ENCODE measurements at regions not wholly inside any gene's neighbourhood (a gene's known extent, or its start where the extent isn't known, plus 50 kb on each side); places are given as distances from the start of the nearest gene placed in this dataset.

- intact Hi-C loops (cut with micrococcal nuclease) = no loop called here
These were observed 134.8 kb upstream of the FUT8 start for GRCh38 chr14:65277580-65278270.

GRCh38 chr14:65278589-65278988 is 133.9 kb upstream of the FUT8 start:
- intact Hi-C loops (cut with micrococcal nuclease) = no loop called here

- intact Hi-C loops (cut with micrococcal nuclease) = no loop called here
These were observed 133.0 kb upstream of the FUT8 start for GRCh38 chr14:65279510-65279909.

- intact Hi-C loops (cut with micrococcal nuclease) = no loop called here
These were observed 132.6 kb upstream of the FUT8 start for GRCh38 chr14:65279958-65280357.

- intact Hi-C loops (cut with micrococcal nuclease) = no loop called here
These were observed 131.9 kb upstream of the FUT8 start for GRCh38 chr14:65280653-65281052.

- intact Hi-C loops (cut with micrococcal nuclease) = no loop called here
These were observed 130.3 kb upstream of the FUT8 start for GRCh38 chr14:65281991-65282895.

- intact Hi-C loops (cut with micrococcal nuclease) = no loop called here
These were observed 129.7 kb upstream of the FUT8 start for GRCh38 chr14:65282896-65283253.

GRCh38 chr14:65286443-65286842 is 126.1 kb upstream of the FUT8 start:
- intact Hi-C loops (cut with micrococcal nuclease) = loop anchor here (1.0 to 5.0 kb wide), 6 partner anchors 16 to 641 kb away; no protein-coding TSS in a partner anchor

GRCh38 chr14:65287264-65288131 is 125.0 kb upstream of the FUT8 start:
- intact Hi-C loops (cut with micrococcal nuclease) = loop anchor here (1.0 to 5.0 kb wide), 6 partner anchors 15 to 640 kb away; partner anchors contain the start of gene FUT8

GRCh38 chr14:65290830-65291229 is 121.7 kb upstream of the FUT8 start:
- intact Hi-C loops (cut with micrococcal nuclease) = no loop called here

GRCh38 chr14:65291531-65291930 is 121.0 kb upstream of the FUT8 start:
- intact Hi-C loops (cut with micrococcal nuclease) = no loop called here

GRCh38 chr14:65294816-65295215 is 117.7 kb upstream of the FUT8 start:
- intact Hi-C loops (cut with micrococcal nuclease) = no loop called here

GRCh38 chr14:65296402-65296801 is 116.1 kb upstream of the FUT8 start:
- intact Hi-C loops (cut with micrococcal nuclease) = no loop called here

- intact Hi-C loops (cut with micrococcal nuclease) = no loop called here
These were observed 115.7 kb upstream of the FUT8 start for GRCh38 chr14:65296876-65297275.

- intact Hi-C loops (cut with micrococcal nuclease) = no loop called here
These were observed 114.8 kb upstream of the FUT8 start for GRCh38 chr14:65297744-65298143.

- intact Hi-C loops (cut with micrococcal nuclease) = loop anchor here (5.0 kb wide), 2 partner anchors 37 to 112 kb away; partner anchors contain the start of gene FUT8
These were observed 112.7 kb upstream of the FUT8 start for GRCh38 chr14:65299826-65300225.

- intact Hi-C loops (cut with micrococcal nuclease) = loop anchor here (2.0 to 5.0 kb wide), 3 partner anchors 15 to 110 kb away; partner anchors contain the start of gene FUT8
These were observed 110.5 kb upstream of the FUT8 start for GRCh38 chr14:65301862-65302539.

- intact Hi-C loops (cut with micrococcal nuclease) = loop anchor here (2.0 to 5.0 kb wide), 3 partner anchors 16 to 110 kb away; partner anchors contain the start of gene FUT8
These were observed 109.8 kb upstream of the FUT8 start for GRCh38 chr14:65302571-65303189.

GRCh38 chr14:65303190-65303898 is 109.2 kb upstream of the FUT8 start:
- intact Hi-C loops (cut with micrococcal nuclease) = loop anchor here (2.0 to 5.0 kb wide), 3 partner anchors 17 to 109 kb away; partner anchors contain the start of gene FUT8

GRCh38 chr14:65303899-65304222 is 108.7 kb upstream of the FUT8 start:
- intact Hi-C loops (cut with micrococcal nuclease) = loop anchor here (2.0 to 5.0 kb wide), 3 partner anchors 17 to 108 kb away; partner anchors contain the start of gene FUT8
